H1 (cell line): ENCODE measurements at regions not wholly inside any gene's neighbourhood (a gene's known extent, or its start where the extent isn't known, plus 50 kb on each side); places are given as distances from the start of the nearest gene placed in this dataset.
A peak's percentile ranks its signal among the peaks of the same experiment; 100 is the strongest.

Experiments used
- CTCF ChIA-PET: fragments of 300-600 bp; sonication (Branson Sonifier 250); formaldehyde crosslinking; loops from one replicate; lab custom pipeline; 2021; ENCODE audit not compliant: partially characterized antibody; lab: Charles Lee
- POLR2A ChIA-PET: fragments of 300-600 bp; sonication (Branson Sonifier 250); formaldehyde crosslinking; loops from one replicate; lab custom pipeline; 2021; ENCODE audit warnings: inconsistent platforms; ENCODE audit not compliant: partially characterized antibody; lab: Charles Lee
- DNase-seq, 2 experiments: peaks; one replicate each; pipeline versions ENCODE4 v3.0.0 to v3.0.0-alpha.2; 2010 to 2022; ENCODE audit warnings: low spot score in 2 of 2, low read depth in 1 of 2, mixed read lengths in 1 of 2
- FAIRE-seq: peaks from 2 replicates; lab custom pipeline; 2011; peaks lifted over from hg19 to GRCh38; lab: Jason Lieb, UNC
- H2AFZ ChIP-seq: 2 replicates; pipeline ENCODE4 v1.8.1; 2012; ENCODE audit warnings: low read length, inconsistent platforms
- H2AK5ac ChIP-seq: 2 replicates; pipeline ENCODE4 v1.6.1; 2013; ENCODE audit warnings: low read depth, low read length
- H2BK120ac ChIP-seq: replicated peaks from 2 replicates; pipeline ENCODE3; 2013; ENCODE audit warnings: low read depth, low read length, inconsistent platforms
- H2BK12ac ChIP-seq: 2 replicates; pipeline ENCODE4 v1.6.1; 2013; ENCODE audit warnings: low read depth, low read length
- H2BK15ac ChIP-seq: 2 replicates; pipeline ENCODE4 v1.6.1; 2013; ENCODE audit warnings: low read length
- H2BK20ac ChIP-seq: 2 replicates; pipeline ENCODE4 v1.6.1; 2013; ENCODE audit warnings: low read length
- H2BK5ac ChIP-seq: 2 replicates; pipeline ENCODE4 v1.6.1; 2013; ENCODE audit warnings: low read depth, low read length
- H3K14ac ChIP-seq: 2 replicates; pipeline ENCODE4 v1.6.1; 2013; ENCODE audit warnings: inconsistent platforms; ENCODE audit not compliant: insufficient read length
- H3K18ac ChIP-seq: 2 replicates; pipeline ENCODE4 v1.6.1; 2013; ENCODE audit warnings: low read length; ENCODE audit errors: extremely low read depth
- H3K23ac ChIP-seq: 2 replicates; pipeline ENCODE4 v1.6.1; 2013; ENCODE audit warnings: inconsistent platforms; ENCODE audit not compliant: insufficient read length
- H3K23me2 ChIP-seq: 2 replicates; pipeline ENCODE4 v1.6.1; 2013; ENCODE audit warnings: low read depth, low read length
- H3K27ac ChIP-seq: 2 replicates; pipeline ENCODE4 v1.6.1; 2011; ENCODE audit warnings: low read depth, low read length, inconsistent platforms
- H3K27me3 ChIP-seq, 4 experiments: replicated peaks in 1 of 4; 1 replicate in 1 of 4; 2 replicates in 3 of 4; pipeline versions ENCODE4 v1.6.1 to v1.8.1; 2011 to 2013; ENCODE audit warnings: low read length in 3 of 4, mild to moderate bottlenecking in 3 of 4, inconsistent platforms in 2 of 4, mixed read lengths in 2 of 4, moderate library complexity in 1 of 4; ENCODE audit not compliant: control insufficient read depth in 3 of 4, insufficient read depth in 3 of 4; ENCODE audit errors: extremely low read depth in 1 of 4
- H3K36me3 ChIP-seq, 4 experiments: 2 replicates each; pipeline versions ENCODE4 v1.6.1 to v1.8.1; 2011 to 2013; ENCODE audit warnings: mild to moderate bottlenecking in 4 of 4, low read length in 3 of 4, moderate library complexity in 2 of 4, control low read depth in 1 of 4, inconsistent platforms in 1 of 4; ENCODE audit not compliant: insufficient read depth in 4 of 4, control insufficient read depth in 2 of 4
- H3K4ac ChIP-seq: replicated peaks from 2 replicates; pipeline ENCODE3; 2013; ENCODE audit warnings: low read length, low read depth, mixed read lengths, inconsistent platforms; ENCODE audit not compliant: insufficient read length
- H3K4me1 ChIP-seq, 4 experiments: replicated peaks in 1 of 4; 1 replicate in 1 of 4; 2 replicates in 3 of 4; pipeline versions ENCODE4 v1.6.1 to v1.8.1; 2011 to 2013; ENCODE audit warnings: low read length in 3 of 4, inconsistent platforms in 2 of 4, mixed read lengths in 1 of 4; ENCODE audit not compliant: insufficient read depth in 4 of 4, control insufficient read depth in 3 of 4
- H3K4me2 ChIP-seq, 2 experiments: 2 replicates each; pipeline versions ENCODE4 v1.6.1 to v1.8.1; 2011 to 2013; ENCODE audit warnings: low read depth in 2 of 2, low read length in 2 of 2, control low read depth in 1 of 2, inconsistent platforms in 1 of 2, mild to moderate bottlenecking in 1 of 2; ENCODE audit not compliant: insufficient read depth in 1 of 2
- H3K4me3 ChIP-seq, 4 experiments: fragments of 200-600, 300-600 bp in 1 of 4; sonication (generic), shearing (Covaris generic), sonication (Bioruptor Twin) in 1 of 4; 2 replicates each; pipeline versions ENCODE4 v1.5.1 to v1.8.1; 2011 to 2016; ENCODE audit warnings: low read length in 4 of 4, low read depth in 3 of 4, control low read depth in 2 of 4, inconsistent platforms in 2 of 4, mild to moderate bottlenecking in 2 of 4, mixed read lengths in 1 of 4, moderate library complexity in 1 of 4; ENCODE audit not compliant: insufficient read depth in 2 of 4; ENCODE audit errors: extremely low read depth in 1 of 4
- H3K56ac ChIP-seq: replicated peaks from 2 replicates; pipeline ENCODE3; 2013; ENCODE audit warnings: low read depth, mild to moderate bottlenecking, mixed read lengths, low read length, inconsistent platforms; ENCODE audit not compliant: insufficient read length
- H3K79me1 ChIP-seq: 2 replicates; pipeline ENCODE4 v1.6.1; 2013; ENCODE audit warnings: low read depth, low read length, control low read depth
- H3K79me2 ChIP-seq, 2 experiments: 2 replicates each; pipeline versions ENCODE4 v1.6.1 to v1.8.1; 2012 to 2013; ENCODE audit warnings: low read length in 2 of 2, mild to moderate bottlenecking in 2 of 2, inconsistent platforms in 1 of 2; ENCODE audit not compliant: insufficient read depth in 2 of 2, control insufficient read depth in 1 of 2
- H3K9ac ChIP-seq, 4 experiments: replicated peaks in 1 of 4; 1 replicate in 1 of 4; 2 replicates in 3 of 4; pipeline versions ENCODE4 v1.6.1 to v1.8.1; 2011 to 2013; ENCODE audit warnings: low read depth in 3 of 4, low read length in 3 of 4, control low read depth in 2 of 4, mild to moderate bottlenecking in 2 of 4, moderate library complexity in 2 of 4, inconsistent platforms in 1 of 4; ENCODE audit errors: extremely low read depth in 1 of 4
- H3K9me3 ChIP-seq, 2 experiments: 2 replicates each; pipeline versions ENCODE4 v1.6.1 to v1.8.1; 2012 to 2013; ENCODE audit warnings: mild to moderate bottlenecking in 2 of 2, moderate library complexity in 2 of 2, control low read depth in 1 of 2, inconsistent platforms in 1 of 2, low read depth in 1 of 2, low read length in 1 of 2, mixed read lengths in 1 of 2; ENCODE audit not compliant: insufficient read depth in 2 of 2
- H4K20me1 ChIP-seq, 2 experiments: replicated peaks in 1 of 2; 2 replicates each; pipeline versions ENCODE3 to v1.8.1; 2011 to 2013; ENCODE audit warnings: inconsistent platforms in 2 of 2, low read length in 2 of 2, mild to moderate bottlenecking in 1 of 2; ENCODE audit not compliant: insufficient read depth in 2 of 2, control insufficient read depth in 1 of 2
- H4K5ac ChIP-seq: 2 replicates; pipeline ENCODE4 v1.6.1; 2013; ENCODE audit warnings: low read length, low read depth, mixed read lengths, inconsistent platforms; ENCODE audit not compliant: insufficient read length
- H4K8ac ChIP-seq: 2 replicates; pipeline ENCODE4 v1.8.0; 2013; ENCODE audit warnings: mild to moderate bottlenecking, moderate library complexity, low read length, inconsistent platforms; ENCODE audit not compliant: insufficient read depth; ENCODE audit errors: extremely low read depth
- H4K91ac ChIP-seq: replicated peaks from 2 replicates; pipeline ENCODE3; 2013; ENCODE audit warnings: low read length, mixed read lengths, inconsistent platforms; ENCODE audit not compliant: insufficient read length
- ASH2L ChIP-seq: fragments of 200-600, 300-600 bp; sonication (generic); IDR thresholded peaks from one replicate; pipeline ENCODE4 v1.7.1; 2017; ENCODE audit warnings: low read length
- BACH1 ChIP-seq: IDR thresholded peaks from 2 replicates; pipeline ENCODE4 v1.6.1; 2012; ENCODE audit warnings: low read length, improper control_type of control experiment
- CREB1 ChIP-seq: IDR thresholded peaks from 2 replicates; pipeline ENCODE4 v1.6.1; 2012; ENCODE audit warnings: inconsistent platforms
- CTCF ChIP-seq, 3 experiments: IDR thresholded peaks; 1 replicate in 2 of 3; 2 replicates in 1 of 3; pipeline versions ENCODE4 v1.5.1 to v1.6.1; 2011; ENCODE audit warnings: low read length in 3 of 3, mild to moderate bottlenecking in 3 of 3, inconsistent platforms in 2 of 3, low read depth in 1 of 3, moderate library complexity in 1 of 3; ENCODE audit not compliant: insufficient read depth in 1 of 3; ENCODE audit errors: control extremely low read depth in 1 of 3
- FOSL1 ChIP-seq: IDR thresholded peaks from 2 replicates; pipeline ENCODE4 v1.6.1; 2011; ENCODE audit warnings: mild to moderate bottlenecking, low read depth, low read length, moderate library complexity; ENCODE audit not compliant: insufficient read depth
- KDM5A ChIP-seq: fragments of 200-600 bp; IDR thresholded peaks from 2 replicates; pipeline ENCODE4 v1.7.1; 2012; ENCODE audit warnings: mild to moderate bottlenecking, low read length, inconsistent platforms, mixed read lengths
- POLR2AphosphoS5 ChIP-seq: IDR thresholded peaks from 2 replicates; pipeline ENCODE4 v1.6.1; 2011; ENCODE audit warnings: low read depth, low read length
- SAP30 ChIP-seq: fragments of 300-600 bp; sonication (generic); IDR thresholded peaks from 2 replicates; pipeline ENCODE4 v1.7.1; 2012; ENCODE audit warnings: low read length, moderate library complexity, mild to moderate bottlenecking, inconsistent platforms; ENCODE audit not compliant: insufficient read depth, insufficient replicate concordance
- SIN3A ChIP-seq, 2 experiments: IDR thresholded peaks in 1 of 2; conservative IDR thresholded peaks in 1 of 2; 2 replicates each; pipeline ENCODE4 v1.6.1; 2011 to 2012; ENCODE audit warnings: low read length in 2 of 2, improper control_type of control experiment in 1 of 2, low read depth in 1 of 2, mild to moderate bottlenecking in 1 of 2
- SIX5 ChIP-seq: IDR thresholded peaks from 2 replicates; pipeline ENCODE4 v1.6.1; 2011; ENCODE audit warnings: mild to moderate bottlenecking, low read depth, low read length
- SP4 ChIP-seq: IDR thresholded peaks from 2 replicates; pipeline ENCODE4 v1.6.1; 2012; ENCODE audit warnings: low read length, inconsistent platforms
- WGBS, 2 experiments: shearing (Covaris generic) in 1 of 2; methylation state at CpG; one replicate each; pipeline versions ENCODE4 v1.1.6 to v1.1.7; 2013 to 2015; ENCODE audit warnings: low lambda C conversion rate in 2 of 2, mixed read lengths in 2 of 2, inconsistent platforms in 1 of 2, low coverage in 1 of 2, missing lambda C conversion rate in 1 of 2; ENCODE audit not compliant: insufficient replicate concordance in 2 of 2, insufficient coverage in 1 of 2, insufficient read length in 1 of 2; ENCODE audit errors: extremely low coverage in 1 of 2, missing lambda C conversion rate in 1 of 2; 5-methylcytosine and 5-hydroxymethylcytosine counted together

GRCh38 chr16:64410306-64410705, 711.6 kb downstream of the CDH11 start:
- Histone ChIP-seq H3K4ac (no peak overlapping the region), H3K27ac (no peak overlapping the region), H3K36me3 (no peaks in the 10 kb centered on the region), H3K79me1 (no peaks in the 10 kb centered on the region), H2BK20ac (no peak overlapping the region), H4K20me1 (no peaks in the 10 kb centered on the region), H2BK5ac (no peak overlapping the region), H3K56ac (no peak overlapping the region), H4K8ac (no peak overlapping the region)
- FAIRE-seq, result no peak
- 89% methylated on average over 1 of the region's 1 CpG; no CpG with 5 or more reads in 1 of the 2 experiments for WGBS, 2 experiments
- CTCF ChIA-PET, result interaction anchor here (0.8 to 1.1 kb wide), 2 partner anchors 37 to 99 kb away, joined by 3 read pairs; no protein-coding TSS in a partner anchor
- no peak for DNase-seq
- no peak for TF ChIP-seq SAP30
- no peak for TF ChIP-seq CTCF (IDR thresholded peaks at IDR 0.05; ENCODE audit: control extremely low read depth in 1 of 3, insufficient read depth in 1 of 3, low read depth in 1 of 3, low read length in 3 of 3)
- no peak for TF ChIP-seq KDM5A
- TF ChIP-seq FOSL1, result no peak
- TF ChIP-seq ASH2L, result no peak
- TF ChIP-seq SIN3A (conservative IDR thresholded peaks at IDR 0.05 in 1 of 2, IDR thresholded peaks at IDR 0.05 in 1 of 2; ENCODE audit: low read depth in 1 of 2, low read length in 2 of 2), result no peak
- no peak for TF ChIP-seq SIX5
- no peak for TF ChIP-seq POLR2AphosphoS5
- TF ChIP-seq SP4, result no peak
- TF ChIP-seq BACH1, result no peak
- TF ChIP-seq CREB1, result no peak
- TF ChIP-seq, all 59 proteins: peak for 0
- Histone ChIP-seq H2BK12ac (no peak overlapping the region), H3K4me1 (peaks cover 0 to 2% (median 0%) of the 10 kb centered on the region in 4 experiments; a peak in 1 of 7 replicates), H3K4me3 (no peak overlapping the region), H4K5ac (no peak overlapping the region), H2AK5ac (no peak overlapping the region), H2BK15ac (no peak overlapping the region), H3K9me3 (no peaks in the 10 kb centered on the region), H3K14ac (no peak overlapping the region), H4K91ac (no peak overlapping the region), H3K9ac (no peak overlapping the region), H3K23me2 (no peaks in the 10 kb centered on the region), H2AFZ (peak overlapping the region; percentile 40; the same call in 1 of the 2 replicates), H3K4me2 (no peak overlapping the region), H2BK120ac (no peak overlapping the region), H3K79me2 (no peaks in the 10 kb centered on the region), H3K27me3 (no peaks in the 10 kb centered on the region), H3K23ac (no peak overlapping the region), H3K18ac (no peak overlapping the region)
- POLR2A ChIA-PET, result no interaction called here
